ENCODE measurements at regions not wholly inside any gene's neighbourhood (a gene's known extent, or its start where the extent isn't known, plus 50 kb on each side); places are given as distances from the start of the nearest gene placed in this dataset.

DNA sequence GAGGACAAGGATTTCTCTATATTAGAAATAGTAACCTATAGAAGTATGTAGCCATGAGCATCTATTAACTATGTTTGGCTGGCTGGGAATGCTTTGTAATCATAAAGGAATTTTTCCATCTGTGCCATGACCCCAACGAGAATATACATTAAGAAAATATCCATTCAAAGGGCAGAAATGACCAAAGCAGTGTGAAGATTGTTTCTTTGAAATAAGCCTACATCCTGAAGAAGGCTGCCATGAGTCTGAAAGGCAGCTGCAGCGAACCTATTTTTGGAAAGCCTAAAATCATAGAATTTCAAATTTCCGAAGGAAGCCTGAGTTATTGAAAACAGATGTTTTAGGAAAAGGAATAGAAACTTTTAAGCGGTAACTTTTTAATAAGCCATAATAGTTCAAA lies 244.2 kb upstream of the FOXK1 start:
- TF ChIP-seq, protein P1, sequence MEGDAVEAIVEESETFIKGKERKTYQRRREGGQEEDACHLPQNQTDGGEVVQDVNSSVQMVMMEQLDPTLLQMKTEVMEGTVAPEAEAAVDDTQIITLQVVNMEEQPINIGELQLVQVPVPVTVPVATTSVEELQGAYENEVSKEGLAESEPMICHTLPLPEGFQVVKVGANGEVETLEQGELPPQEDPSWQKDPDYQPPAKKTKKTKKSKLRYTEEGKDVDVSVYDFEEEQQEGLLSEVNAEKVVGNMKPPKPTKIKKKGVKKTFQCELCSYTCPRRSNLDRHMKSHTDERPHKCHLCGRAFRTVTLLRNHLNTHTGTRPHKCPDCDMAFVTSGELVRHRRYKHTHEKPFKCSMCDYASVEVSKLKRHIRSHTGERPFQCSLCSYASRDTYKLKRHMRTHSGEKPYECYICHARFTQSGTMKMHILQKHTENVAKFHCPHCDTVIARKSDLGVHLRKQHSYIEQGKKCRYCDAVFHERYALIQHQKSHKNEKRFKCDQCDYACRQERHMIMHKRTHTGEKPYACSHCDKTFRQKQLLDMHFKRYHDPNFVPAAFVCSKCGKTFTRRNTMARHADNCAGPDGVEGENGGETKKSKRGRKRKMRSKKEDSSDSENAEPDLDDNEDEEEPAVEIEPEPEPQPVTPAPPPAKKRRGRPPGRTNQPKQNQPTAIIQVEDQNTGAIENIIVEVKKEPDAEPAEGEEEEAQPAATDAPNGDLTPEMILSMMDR (IDR thresholded peaks at IDR 0.05): no peak
- TF ChIP-seq EZH2phosphoT487 (IDR thresholded peaks at IDR 0.05): no peak
